ENCODE measurements at regions not wholly inside any gene's neighbourhood (a gene's known extent, or its start where the extent isn't known, plus 50 kb on each side); places are given as distances from the start of the nearest gene placed in this dataset.

- no peak for DNase-seq
Observed at GRCh38 chr13:90532861-90533492, 814.5 kb upstream of the MIR17HG start.

GRCh38 chr13:90533866-90534265 is 813.6 kb upstream of the MIR17HG start:
- no peak for DNase-seq

GRCh38 chr13:90534617-90535370 is 812.7 kb upstream of the MIR17HG start:
- DNase-seq, result no peak

GRCh38 chr13:90535421-90535820 is 812.1 kb upstream of the MIR17HG start:
- no peak for DNase-seq

GRCh38 chr13:90538063-90538462 is 809.4 kb upstream of the MIR17HG start:
- DNase-seq, result no peak

GRCh38 chr13:90541346-90541745 is 806.1 kb upstream of the MIR17HG start:
- no peak for DNase-seq

- no peak for DNase-seq
Observed at GRCh38 chr13:90542959-90543505, 804.5 kb upstream of the MIR17HG start.

GRCh38 chr13:90545070-90545840 is 802.2 kb upstream of the MIR17HG start:
- no peak for DNase-seq

GRCh38 chr13:90547272-90547790 is 800.2 kb upstream of the MIR17HG start:
- DNase-seq, result no peak

GRCh38 chr13:90551253-90551652 is 796.2 kb upstream of the MIR17HG start:
- no peak for DNase-seq

- no peak for DNase-seq
Observed at GRCh38 chr13:90552702-90553101, 794.8 kb upstream of the MIR17HG start.

GRCh38 chr13:90553159-90553558 is 794.3 kb upstream of the MIR17HG start:
- no peak for DNase-seq

- DNase-seq, result no peak
Observed at GRCh38 chr13:90557626-90558025, 789.9 kb upstream of the MIR17HG start.

- no peak for DNase-seq
Observed at GRCh38 chr13:90562443-90562842, 785.0 kb upstream of the MIR17HG start.

GRCh38 chr13:90564096-90564495 is 783.4 kb upstream of the MIR17HG start:
- no peak for DNase-seq

- DNase-seq, result no peak
Observed at GRCh38 chr13:90564566-90564965, 782.9 kb upstream of the MIR17HG start.

GRCh38 chr13:90565985-90566713 is 781.3 kb upstream of the MIR17HG start:
- no peak for DNase-seq

- DNase-seq, result no peak
Observed at GRCh38 chr13:90568165-90568564, 779.3 kb upstream of the MIR17HG start.

GRCh38 chr13:90576067-90576466 is 771.4 kb upstream of the MIR17HG start:
- DNase-seq, result no peak

- no peak for DNase-seq
Observed at GRCh38 chr13:90577726-90578125, 769.8 kb upstream of the MIR17HG start.

GRCh38 chr13:90585392-90585791 is 762.1 kb upstream of the MIR17HG start:
- DNase-seq, result no peak

GRCh38 chr13:90591260-90591926 is 756.1 kb upstream of the MIR17HG start:
- DNase-seq, result no peak

Data from NCI-H2107 (cell line).